Right lobe of liver (tissue), 4 donors: ENCODE measurements at regions not wholly inside any gene's neighbourhood (a gene's known extent, or its start where the extent isn't known, plus 50 kb on each side); places are given as distances from the start of the nearest gene placed in this dataset.

Experiments used
- POLR2A ChIP-seq: fragments of 450-650 bp; IDR thresholded peaks from one replicate; pipeline ENCODE4 v1.6.1; 2017; ENCODE audit warnings: antibody characterized with exemption, mild to moderate bottlenecking
- TF ChIP-seq, protein P1 (sequence below), 4 donors: fragments of 200-600 bp in 3 of 4; fragments of 450-650 bp in 1 of 4; IDR thresholded peaks; one replicate each; pipeline versions ENCODE4 v1.5.1 to v1.8.0; 2016 to 2022; ENCODE audit warnings: antibody characterized with exemption in 4 of 4, mild to moderate bottlenecking in 2 of 4
- donor health status: DM: no; HTN: no; CAD: no.
- donor health status: DM: no; HTN: no; CAD: no.
- donor health status: DM: no; HTN: yes; CAD: no.

DNA sequence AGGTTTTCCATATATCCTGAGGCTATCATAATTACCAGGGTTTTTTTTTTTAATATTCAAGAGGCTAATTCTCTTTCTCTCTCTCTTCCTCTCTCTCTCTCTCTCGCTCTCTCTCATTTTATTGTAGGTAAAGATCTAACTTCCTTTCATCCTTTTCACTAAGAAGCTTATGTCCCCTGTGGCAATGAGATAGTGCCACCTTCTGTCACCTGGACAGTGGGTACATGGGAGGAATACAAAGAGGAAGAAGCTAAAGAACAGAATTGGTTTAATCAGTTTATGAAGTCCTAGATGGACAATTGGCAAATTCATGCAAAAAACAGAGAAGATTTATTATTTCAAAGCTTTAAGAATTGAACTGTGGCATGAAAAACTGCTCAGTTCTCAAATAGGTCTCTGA, 1582.3 kb upstream of the TMEFF2 start:
- TF ChIP-seq, protein P1, sequence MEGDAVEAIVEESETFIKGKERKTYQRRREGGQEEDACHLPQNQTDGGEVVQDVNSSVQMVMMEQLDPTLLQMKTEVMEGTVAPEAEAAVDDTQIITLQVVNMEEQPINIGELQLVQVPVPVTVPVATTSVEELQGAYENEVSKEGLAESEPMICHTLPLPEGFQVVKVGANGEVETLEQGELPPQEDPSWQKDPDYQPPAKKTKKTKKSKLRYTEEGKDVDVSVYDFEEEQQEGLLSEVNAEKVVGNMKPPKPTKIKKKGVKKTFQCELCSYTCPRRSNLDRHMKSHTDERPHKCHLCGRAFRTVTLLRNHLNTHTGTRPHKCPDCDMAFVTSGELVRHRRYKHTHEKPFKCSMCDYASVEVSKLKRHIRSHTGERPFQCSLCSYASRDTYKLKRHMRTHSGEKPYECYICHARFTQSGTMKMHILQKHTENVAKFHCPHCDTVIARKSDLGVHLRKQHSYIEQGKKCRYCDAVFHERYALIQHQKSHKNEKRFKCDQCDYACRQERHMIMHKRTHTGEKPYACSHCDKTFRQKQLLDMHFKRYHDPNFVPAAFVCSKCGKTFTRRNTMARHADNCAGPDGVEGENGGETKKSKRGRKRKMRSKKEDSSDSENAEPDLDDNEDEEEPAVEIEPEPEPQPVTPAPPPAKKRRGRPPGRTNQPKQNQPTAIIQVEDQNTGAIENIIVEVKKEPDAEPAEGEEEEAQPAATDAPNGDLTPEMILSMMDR (IDR thresholded peaks at IDR 0.05): no peak
- TF ChIP-seq POLR2A: no peak
